Prostate gland (tissue), 2 donors: ENCODE measurements at regions not wholly inside any gene's neighbourhood (a gene's known extent, or its start where the extent isn't known, plus 50 kb on each side); places are given as distances from the start of the nearest gene placed in this dataset.

Experiments
- CTCF ChIP-seq, 4 experiments: fragments of 200-600 bp in 2 of 4; fragments of 450-650 bp in 2 of 4; sonication (generic) in 2 of 4; IDR thresholded peaks; 1 replicate in 3 of 4; 2 replicates in 1 of 4; pipeline ENCODE4 v1.5.1; 2016 to 2019; ENCODE audit warnings: antibody characterized with exemption in 4 of 4, mild to moderate bottlenecking in 2 of 4, moderate library complexity in 2 of 4
- POLR2A ChIP-seq: fragments of 450-650 bp; IDR thresholded peaks from one replicate; pipeline ENCODE4 v1.6.1; 2016; ENCODE audit warnings: antibody characterized with exemption, mild to moderate bottlenecking
- POLR2AphosphoS5 ChIP-seq: sonication (generic); formaldehyde crosslinking; IDR thresholded peaks from one replicate; pipeline ENCODE4 v1.6.1; 2017; ENCODE audit warnings: antibody characterized with exemption

GRCh38 chr10:121049923-121050322 is 198.8 kb downstream of the WDR11 start:
- TF ChIP-seq POLR2AphosphoS5 (no peak), CTCF (IDR thresholded peaks at IDR 0.05) (no peak), POLR2A (no peak)
